OCI-LY1 (cell line): ENCODE measurements at regions not wholly inside any gene's neighbourhood (a gene's known extent, or its start where the extent isn't known, plus 50 kb on each side); places are given as distances from the start of the nearest gene placed in this dataset.

ENCODE experiments used
- CTCF ChIP-seq: fragments of 200-600 bp; sonication (generic), shearing (Covaris generic); IDR thresholded peaks from 2 replicates; pipeline ENCODE4 v1.5.1; 2017; ENCODE audit warnings: mild to moderate bottlenecking, antibody characterized with exemption, low read length, moderate library complexity, mixed read lengths
- EZH2 ChIP-seq: fragments of 200-600 bp; sonication (generic), shearing (Covaris generic); IDR thresholded peaks from 2 replicates; pipeline ENCODE4 v1.8.0; 2017; ENCODE audit warnings: borderline replicate concordance, mixed run types, mild to moderate bottlenecking, antibody characterized with exemption, low read length, moderate library complexity, mixed read lengths

GRCh38 chr3:191568206-191568605, 107.2 kb downstream of the PYDC2 start:
- no peak for TF ChIP-seq EZH2
- TF ChIP-seq CTCF, result no peak
